WERI-Rb-1 (cell line): ENCODE measurements at regions not wholly inside any gene's neighbourhood (a gene's known extent, or its start where the extent isn't known, plus 50 kb on each side); places are given as distances from the start of the nearest gene placed in this dataset.

Experiments
- DNase-seq: peaks from one replicate; pipeline ENCODE4 v3.0.0-alpha.2; 2020
- H3K27ac ChIP-seq: fragments of 250-450 bp; sonication (Bioruptor Pico); 2 replicates; pipeline ENCODE4 v1.5.1; 2020; ENCODE audit warnings: mild to moderate bottlenecking, moderate library complexity
- H3K27me3 ChIP-seq: fragments of 250-450 bp; sonication (Bioruptor Pico); 2 replicates; pipeline ENCODE4 v1.5.1; 2021; ENCODE audit warnings: mild to moderate bottlenecking, low read depth, moderate library complexity; ENCODE audit not compliant: insufficient read depth, severe bottlenecking
- H3K36me3 ChIP-seq: fragments of 250-450 bp; sonication (Bioruptor Pico); 2 replicates; pipeline ENCODE4 v1.5.1; 2020; ENCODE audit warnings: mild to moderate bottlenecking, moderate library complexity
- H3K4me3 ChIP-seq: 2 replicates; pipeline ENCODE4 v1.5.1; 2011; ENCODE audit warnings: low read depth, mild to moderate bottlenecking, control low read depth, low read length
- H3K9me3 ChIP-seq: fragments of 250-450 bp; sonication (Bioruptor Pico); 2 replicates; pipeline ENCODE4 v1.5.1; 2021; ENCODE audit warnings: mild to moderate bottlenecking, moderate library complexity; ENCODE audit not compliant: severe bottlenecking
- TF ChIP-seq, protein P1 (sequence below): IDR thresholded peaks from 2 replicates; pipeline ENCODE4 v1.5.1; 2011; ENCODE audit warnings: low read depth, mild to moderate bottlenecking, control low read depth, inconsistent platforms, low read length

DNA sequence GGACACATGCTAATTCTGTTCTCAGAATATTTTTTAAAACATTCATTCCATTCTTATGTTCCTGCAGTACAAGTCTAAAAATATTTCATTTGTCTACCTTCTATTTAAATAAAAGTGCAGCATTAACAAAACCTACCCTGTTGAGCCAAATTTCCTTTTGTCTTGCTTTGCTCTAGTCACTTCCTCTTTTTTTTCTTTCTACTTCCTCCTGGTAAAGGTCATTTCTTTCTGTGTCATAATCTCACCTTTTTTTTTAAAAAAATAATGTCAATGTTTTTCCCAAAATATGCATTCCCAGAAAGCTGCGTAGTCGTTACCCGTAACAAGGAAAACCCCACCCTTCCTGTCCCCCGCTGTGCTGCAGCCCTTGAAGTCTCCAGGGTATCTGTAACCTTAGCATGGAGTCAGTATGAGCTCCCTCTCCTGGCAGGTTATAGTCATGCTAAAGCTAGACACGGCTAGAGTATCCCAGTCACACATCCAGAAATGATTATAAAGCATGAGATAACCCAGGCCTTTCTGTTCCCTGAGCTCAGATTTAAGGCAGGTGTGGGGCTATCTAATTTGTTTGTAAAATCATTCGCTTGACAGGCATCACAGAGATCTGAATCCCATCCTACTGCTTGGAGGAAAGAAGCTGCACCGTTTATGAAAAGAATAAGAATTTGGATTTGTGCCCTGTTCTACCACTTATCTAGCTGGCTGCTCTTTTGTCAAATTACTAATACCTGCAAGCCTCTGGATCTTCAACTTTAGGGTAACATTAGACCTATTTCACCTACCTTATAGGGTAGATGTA is 51.1 kb upstream of the EED start:
- Histone ChIP-seq H3K27ac (no peak overlapping the region), H3K9me3 (no peaks in the 10 kb centered on the region), H3K27me3 (no peaks in the 10 kb centered on the region), H3K4me3 (peak overlapping the region; percentile 38), H3K36me3 (no peaks in the 10 kb centered on the region)
- peak; percentile 85 for DNase-seq
- TF ChIP-seq, protein P1, sequence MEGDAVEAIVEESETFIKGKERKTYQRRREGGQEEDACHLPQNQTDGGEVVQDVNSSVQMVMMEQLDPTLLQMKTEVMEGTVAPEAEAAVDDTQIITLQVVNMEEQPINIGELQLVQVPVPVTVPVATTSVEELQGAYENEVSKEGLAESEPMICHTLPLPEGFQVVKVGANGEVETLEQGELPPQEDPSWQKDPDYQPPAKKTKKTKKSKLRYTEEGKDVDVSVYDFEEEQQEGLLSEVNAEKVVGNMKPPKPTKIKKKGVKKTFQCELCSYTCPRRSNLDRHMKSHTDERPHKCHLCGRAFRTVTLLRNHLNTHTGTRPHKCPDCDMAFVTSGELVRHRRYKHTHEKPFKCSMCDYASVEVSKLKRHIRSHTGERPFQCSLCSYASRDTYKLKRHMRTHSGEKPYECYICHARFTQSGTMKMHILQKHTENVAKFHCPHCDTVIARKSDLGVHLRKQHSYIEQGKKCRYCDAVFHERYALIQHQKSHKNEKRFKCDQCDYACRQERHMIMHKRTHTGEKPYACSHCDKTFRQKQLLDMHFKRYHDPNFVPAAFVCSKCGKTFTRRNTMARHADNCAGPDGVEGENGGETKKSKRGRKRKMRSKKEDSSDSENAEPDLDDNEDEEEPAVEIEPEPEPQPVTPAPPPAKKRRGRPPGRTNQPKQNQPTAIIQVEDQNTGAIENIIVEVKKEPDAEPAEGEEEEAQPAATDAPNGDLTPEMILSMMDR, result peak; percentile 77

DNA sequence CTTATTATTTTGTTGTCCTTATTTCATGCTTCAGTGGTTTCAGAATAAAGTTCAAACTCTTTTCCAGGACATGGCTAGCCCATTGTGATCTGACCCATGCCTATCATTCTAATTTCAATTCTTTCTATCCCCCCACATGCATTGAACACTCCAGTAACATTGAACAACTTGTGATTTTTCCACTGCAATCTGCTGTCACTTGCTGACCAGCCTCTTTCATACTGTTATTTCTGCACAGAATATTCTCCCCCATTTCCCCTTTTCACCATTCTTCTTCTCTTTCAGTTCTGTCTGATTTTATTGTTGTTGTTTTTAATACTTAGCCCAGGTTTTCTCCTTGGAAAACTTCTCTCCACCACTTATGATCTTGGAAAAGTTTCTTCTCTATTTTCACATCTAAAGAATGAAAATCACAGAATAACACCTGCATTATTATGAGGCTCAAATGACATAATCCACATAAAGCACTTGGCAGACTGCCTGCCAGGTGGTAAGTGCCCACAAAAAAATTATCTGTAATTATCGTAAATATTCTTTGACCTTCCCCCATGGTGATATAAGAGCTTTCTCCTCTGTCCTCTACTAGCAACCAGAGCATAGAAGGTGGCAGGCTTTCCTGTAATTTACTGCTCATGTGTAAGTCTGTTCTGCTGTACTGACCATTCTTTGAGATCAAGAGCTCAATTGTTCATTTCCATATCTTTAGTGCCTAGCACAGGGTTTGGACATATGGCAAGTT is 51.9 kb upstream of the EED start:
- no peak for DNase-seq
- TF ChIP-seq, protein P1, result no peak
- no peak overlapping the region for H3K27ac ChIP-seq
- no peaks in the 10 kb centered on the region for H3K27me3 ChIP-seq
- H3K36me3 ChIP-seq, result no peaks in the 10 kb centered on the region
- no peak overlapping the region; the same call in 1 of the 2 replicates for H3K4me3 ChIP-seq
- no peaks in the 10 kb centered on the region for H3K9me3 ChIP-seq

DNA sequence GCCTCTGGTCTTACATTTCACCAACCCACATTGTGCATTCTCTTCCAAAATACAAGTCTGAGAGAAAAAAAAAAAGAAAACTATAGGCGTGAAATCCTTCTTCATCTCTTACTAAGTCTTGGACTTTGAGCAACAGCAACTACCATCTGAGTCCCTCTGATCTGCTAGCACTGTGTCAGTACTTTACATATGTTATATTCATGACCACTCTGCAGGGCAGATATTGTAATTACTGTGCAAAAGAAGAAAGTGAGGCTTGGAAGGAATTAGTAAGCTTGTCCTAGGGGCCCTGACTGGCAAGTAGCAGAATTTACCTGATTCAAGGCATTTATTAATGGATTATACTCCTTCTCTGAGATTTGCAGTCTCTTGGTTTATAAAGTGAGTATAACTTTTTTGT is 52.7 kb upstream of the EED start:
- TF ChIP-seq, protein P1, result no peak
- DNase-seq, result no peak
- Histone ChIP-seq H3K27me3 (no peaks in the 10 kb centered on the region), H3K36me3 (no peaks in the 10 kb centered on the region), H3K27ac (no peak overlapping the region), H3K9me3 (no peaks in the 10 kb centered on the region), H3K4me3 (no peak overlapping the region)

DNA sequence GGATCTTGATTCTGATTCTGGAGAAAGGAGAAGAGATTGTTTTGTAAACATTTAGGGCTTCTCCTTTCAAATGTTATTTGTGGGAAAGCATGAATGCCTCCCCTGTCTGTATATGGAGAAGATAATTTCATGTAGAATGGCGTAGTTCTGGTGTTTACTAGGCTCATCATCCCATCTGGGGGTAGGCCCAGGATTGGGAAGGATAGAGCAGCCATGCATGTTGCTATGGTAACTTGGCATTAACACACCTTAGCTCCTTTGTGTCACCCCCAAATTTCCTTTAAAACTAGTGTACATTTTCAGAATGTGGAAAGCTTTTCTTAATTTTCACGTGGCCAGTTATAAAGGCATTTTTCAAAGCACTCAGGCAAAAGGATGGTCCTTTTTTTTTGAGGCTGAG is 57.5 kb upstream of the EED start:
- DNase-seq, result no peak
- H3K36me3 ChIP-seq, result no peaks in the 10 kb centered on the region
- TF ChIP-seq, protein P1, result no peak
- no peaks in the 10 kb centered on the region for H3K9me3 ChIP-seq
- H3K27ac ChIP-seq, result no peak overlapping the region
- no peak overlapping the region for H3K4me3 ChIP-seq
- no peaks in the 10 kb centered on the region for H3K27me3 ChIP-seq

DNA sequence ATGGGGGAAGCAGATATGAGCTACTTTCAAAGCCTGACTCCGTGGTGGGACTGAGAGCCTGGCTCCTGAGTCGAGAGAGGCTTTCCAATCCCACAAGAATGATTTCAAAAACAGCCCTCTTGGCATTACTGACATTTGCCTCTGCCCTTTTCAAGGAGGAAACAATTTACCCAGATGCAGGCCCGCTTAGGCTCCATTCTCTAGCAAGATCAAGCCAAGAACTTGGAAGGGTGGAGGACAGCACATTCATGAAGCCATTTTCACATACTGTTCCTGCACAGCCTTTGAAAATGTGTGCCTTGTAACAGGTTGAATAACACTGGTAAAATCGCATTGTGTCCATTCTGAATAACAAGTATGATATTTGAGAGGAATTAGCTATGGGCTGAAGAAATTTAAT is 58.2 kb upstream of the EED start:
- Histone ChIP-seq H3K4me3 (no peak overlapping the region), H3K36me3 (no peaks in the 10 kb centered on the region), H3K27ac (no peak overlapping the region), H3K27me3 (no peaks in the 10 kb centered on the region), H3K9me3 (no peaks in the 10 kb centered on the region)
- no peak for DNase-seq
- TF ChIP-seq, protein P1, result no peak
